HL-60 (cell line): ENCODE measurements at regions not wholly inside any gene's neighbourhood (a gene's known extent, or its start where the extent isn't known, plus 50 kb on each side); places are given as distances from the start of the nearest gene placed in this dataset.

Experiments
- GABPA ChIP-seq: IDR thresholded peaks from 2 replicates; pipeline ENCODE4 v1.6.1; 2012; ENCODE audit warnings: low read depth
- POLR2AphosphoS5 ChIP-seq: IDR thresholded peaks from 2 replicates; pipeline ENCODE4 v1.6.1; 2012; ENCODE audit warnings: low read depth
- TF ChIP-seq, protein P1 (sequence below): IDR thresholded peaks from one replicate; pipeline ENCODE4 v1.5.1; 2011; ENCODE audit warnings: low read length, control low read depth, inconsistent platforms; ENCODE audit not compliant: insufficient read depth

DNA sequence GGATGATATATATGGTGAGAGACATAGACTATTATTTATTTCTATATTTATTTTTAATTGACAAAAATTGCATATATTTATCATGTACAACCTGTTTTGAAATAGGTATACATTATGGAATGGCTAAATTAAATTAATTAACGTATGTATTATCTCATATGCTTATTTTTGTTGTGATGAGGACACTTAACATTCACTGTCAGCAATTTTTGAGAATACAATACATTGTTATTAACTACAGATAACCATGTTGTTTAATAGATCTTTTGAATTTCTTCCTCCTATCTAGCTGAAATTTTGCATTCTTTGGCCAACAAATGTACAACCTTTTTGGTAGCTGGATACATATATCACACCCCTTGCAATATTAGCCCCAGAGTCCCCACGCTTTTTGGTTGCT, 110.7 kb upstream of the CITED2 start:
- TF ChIP-seq, protein P1, sequence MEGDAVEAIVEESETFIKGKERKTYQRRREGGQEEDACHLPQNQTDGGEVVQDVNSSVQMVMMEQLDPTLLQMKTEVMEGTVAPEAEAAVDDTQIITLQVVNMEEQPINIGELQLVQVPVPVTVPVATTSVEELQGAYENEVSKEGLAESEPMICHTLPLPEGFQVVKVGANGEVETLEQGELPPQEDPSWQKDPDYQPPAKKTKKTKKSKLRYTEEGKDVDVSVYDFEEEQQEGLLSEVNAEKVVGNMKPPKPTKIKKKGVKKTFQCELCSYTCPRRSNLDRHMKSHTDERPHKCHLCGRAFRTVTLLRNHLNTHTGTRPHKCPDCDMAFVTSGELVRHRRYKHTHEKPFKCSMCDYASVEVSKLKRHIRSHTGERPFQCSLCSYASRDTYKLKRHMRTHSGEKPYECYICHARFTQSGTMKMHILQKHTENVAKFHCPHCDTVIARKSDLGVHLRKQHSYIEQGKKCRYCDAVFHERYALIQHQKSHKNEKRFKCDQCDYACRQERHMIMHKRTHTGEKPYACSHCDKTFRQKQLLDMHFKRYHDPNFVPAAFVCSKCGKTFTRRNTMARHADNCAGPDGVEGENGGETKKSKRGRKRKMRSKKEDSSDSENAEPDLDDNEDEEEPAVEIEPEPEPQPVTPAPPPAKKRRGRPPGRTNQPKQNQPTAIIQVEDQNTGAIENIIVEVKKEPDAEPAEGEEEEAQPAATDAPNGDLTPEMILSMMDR, result no peak
- no peak for TF ChIP-seq POLR2AphosphoS5
- no peak for TF ChIP-seq GABPA
